ENCODE measurements at regions not wholly inside any gene's neighbourhood (a gene's known extent, or its start where the extent isn't known, plus 50 kb on each side); places are given as distances from the start of the nearest gene placed in this dataset.

GRCh38 chr10:128186959-128187787, 61.0 kb upstream of the MKI67 start:
- FAIRE-seq, result no peak
- no peak for ATAC-seq
- intact Hi-C loops (cut with micrococcal nuclease) (no loop called here), in situ Hi-C loops (cut with MboI) (no loop called here)
- WGBS (ENCODE audit: insufficient coverage, low coverage, missing lambda C conversion rate), result 1% methylated on average over 16 of the region's 17 CpGs
- Histone ChIP-seq H3K27ac (ENCODE audit: extremely low read depth, low read depth, low read length) (no peak overlapping the region), H4K20me1 (replicated peaks; ENCODE audit: control insufficient read depth, insufficient read depth, low read length) (no peaks in the 10 kb centered on the region), H3K4me1 (replicated peaks in 1 of 2; ENCODE audit: control insufficient read depth in 2 of 2, insufficient read depth in 2 of 2, low read length in 2 of 2) (no peaks in the 10 kb centered on the region), H3K9ac (ENCODE audit: insufficient read depth in 1 of 2, low read depth in 2 of 2, low read length in 2 of 2) (no peak overlapping the region), H3K9me1 (ENCODE audit: control insufficient read depth, insufficient read depth, low read length) (no peaks in the 10 kb centered on the region), H3K36me3 (ENCODE audit: control insufficient read depth, insufficient read depth, low read length) (no peaks in the 10 kb centered on the region), H2AFZ (ENCODE audit: low read depth, low read length) (no peak overlapping the region), H3K4me2 (ENCODE audit: insufficient read depth, low read length) (no peak overlapping the region), H3K79me2 (ENCODE audit: control insufficient read depth, insufficient read depth, low read length) (no peaks in the 10 kb centered on the region), H3K27me3 (ENCODE audit: control insufficient read depth in 2 of 2, insufficient read depth in 2 of 2, low read length in 2 of 2) (0 out of 5 replicates have a peak, but pooled peaks cover 0 to 4% of the 10 kb centered on the region in 2 experiments), H3K4me3 (no peak overlapping the region), H3K9me3 (replicated peaks; ENCODE audit: control insufficient read depth, insufficient read depth, low read depth, low read length) (no peaks in the 10 kb centered on the region)
- BruUV-seq (replicated peaks), result no TSS peak
- no peak for DNase-seq (ENCODE audit: extremely low read depth in 1 of 4, low spot score in 3 of 4)
- TF ChIP-seq MAFF (IDR thresholded peaks at IDR 0.05; ENCODE audit: low read length) (no peak), POLR2A (conservative IDR thresholded peaks at IDR 0.05) (no peak), ETV5 (CRISPR knock-in tag; IDR thresholded peaks at IDR 0.05; ENCODE audit: low read depth) (no peak), NUFIP1 (IDR thresholded peaks at IDR 0.05; ENCODE audit: partially characterized antibody) (no peak), E2F8 (IDR thresholded peaks at IDR 0.05; ENCODE audit: low read depth, partially characterized antibody) (no peak)
- ChIA-PET POLR2A (interaction anchor here (0.7 kb wide), 1 partner anchor 21 kb away, joined by 3 read pairs; no protein-coding TSS in a partner anchor), CTCF (ENCODE audit: low intra/inter-chr PET ratio) (no interaction called here)

All from K562 (cell line).